WTC11 (cell line): ENCODE measurements at regions not wholly inside any gene's neighbourhood (a gene's known extent, or its start where the extent isn't known, plus 50 kb on each side); places are given as distances from the start of the nearest gene placed in this dataset.

Source experiments
- ESRRA ChIP-seq: sonication (generic); formaldehyde crosslinking; IDR thresholded peaks from 2 replicates; pipeline ENCODE4 v1.8.1; 2022; ENCODE audit warnings: mild to moderate bottlenecking, missing genetic modification reagents, borderline replicate concordance
- MAX ChIP-seq: sonication (generic); formaldehyde crosslinking; IDR thresholded peaks from 2 replicates; pipeline ENCODE4 v1.8.0; 2022; ENCODE audit warnings: mild to moderate bottlenecking, missing genetic modification reagents
- MLX ChIP-seq: sonication (generic); formaldehyde crosslinking; IDR thresholded peaks from 2 replicates; pipeline ENCODE4 v1.8.1; 2023; ENCODE audit warnings: mild to moderate bottlenecking, missing genetic modification reagents, moderate library complexity
- ZBTB21 ChIP-seq: sonication (generic); formaldehyde crosslinking; IDR thresholded peaks from 2 replicates; pipeline ENCODE4 v1.8.1; 2023; ENCODE audit warnings: mild to moderate bottlenecking, missing genetic modification reagents, borderline replicate concordance
- TF ChIP-seq, protein P1 (sequence below): fragments of 200-600 bp; IDR thresholded peaks from 2 replicates; pipeline ENCODE4 v1.8.0; 2022; ENCODE audit warnings: antibody characterized with exemption
- TF ChIP-seq, protein P2 (sequence below): sonication (generic); formaldehyde crosslinking; IDR thresholded peaks from 2 replicates; pipeline ENCODE4 v1.8.1; 2022; ENCODE audit warnings: low read depth, mild to moderate bottlenecking, moderate library complexity, missing genetic modification reagents, borderline replicate concordance
- TF ChIP-seq, protein P3 (sequence below): sonication (generic); formaldehyde crosslinking; conservative IDR thresholded peaks from 2 replicates; pipeline ENCODE4 v1.8.1; 2022; ENCODE audit warnings: mild to moderate bottlenecking, missing genetic modification reagents

DNA sequence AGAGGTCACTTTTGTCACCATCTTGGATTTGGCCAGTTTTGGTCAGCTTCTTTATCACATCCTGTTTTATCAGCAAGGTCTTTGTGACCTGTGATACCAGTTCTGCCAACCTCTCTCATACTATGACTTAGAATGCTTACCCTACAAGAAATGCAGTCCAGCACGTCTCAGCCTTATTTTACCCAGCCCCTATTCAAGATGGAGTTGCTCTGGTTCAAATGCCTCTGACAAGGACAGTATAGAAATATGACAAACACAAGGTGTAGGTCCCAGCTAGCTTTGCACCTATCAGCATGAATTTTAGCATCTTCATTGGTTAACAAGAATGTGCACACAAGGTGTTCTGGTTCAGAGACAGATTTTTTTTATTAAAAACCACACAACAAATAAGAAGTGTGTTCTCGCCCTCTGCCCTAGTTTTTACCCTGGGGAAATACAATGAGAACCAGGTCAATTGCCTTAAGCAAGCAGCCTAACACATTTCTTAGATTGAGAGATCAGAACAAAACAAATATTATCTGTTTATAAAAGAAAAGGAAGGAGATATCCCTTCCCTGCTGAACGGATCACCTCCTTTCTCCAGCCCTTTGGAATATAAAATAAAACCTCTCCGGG lies 962.3 kb upstream of the PRKX start:
- TF ChIP-seq, protein P1, sequence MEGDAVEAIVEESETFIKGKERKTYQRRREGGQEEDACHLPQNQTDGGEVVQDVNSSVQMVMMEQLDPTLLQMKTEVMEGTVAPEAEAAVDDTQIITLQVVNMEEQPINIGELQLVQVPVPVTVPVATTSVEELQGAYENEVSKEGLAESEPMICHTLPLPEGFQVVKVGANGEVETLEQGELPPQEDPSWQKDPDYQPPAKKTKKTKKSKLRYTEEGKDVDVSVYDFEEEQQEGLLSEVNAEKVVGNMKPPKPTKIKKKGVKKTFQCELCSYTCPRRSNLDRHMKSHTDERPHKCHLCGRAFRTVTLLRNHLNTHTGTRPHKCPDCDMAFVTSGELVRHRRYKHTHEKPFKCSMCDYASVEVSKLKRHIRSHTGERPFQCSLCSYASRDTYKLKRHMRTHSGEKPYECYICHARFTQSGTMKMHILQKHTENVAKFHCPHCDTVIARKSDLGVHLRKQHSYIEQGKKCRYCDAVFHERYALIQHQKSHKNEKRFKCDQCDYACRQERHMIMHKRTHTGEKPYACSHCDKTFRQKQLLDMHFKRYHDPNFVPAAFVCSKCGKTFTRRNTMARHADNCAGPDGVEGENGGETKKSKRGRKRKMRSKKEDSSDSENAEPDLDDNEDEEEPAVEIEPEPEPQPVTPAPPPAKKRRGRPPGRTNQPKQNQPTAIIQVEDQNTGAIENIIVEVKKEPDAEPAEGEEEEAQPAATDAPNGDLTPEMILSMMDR, result no peak
- TF ChIP-seq MLX (CRISPR knock-in tag), result no peak
- TF ChIP-seq, protein P2, sequence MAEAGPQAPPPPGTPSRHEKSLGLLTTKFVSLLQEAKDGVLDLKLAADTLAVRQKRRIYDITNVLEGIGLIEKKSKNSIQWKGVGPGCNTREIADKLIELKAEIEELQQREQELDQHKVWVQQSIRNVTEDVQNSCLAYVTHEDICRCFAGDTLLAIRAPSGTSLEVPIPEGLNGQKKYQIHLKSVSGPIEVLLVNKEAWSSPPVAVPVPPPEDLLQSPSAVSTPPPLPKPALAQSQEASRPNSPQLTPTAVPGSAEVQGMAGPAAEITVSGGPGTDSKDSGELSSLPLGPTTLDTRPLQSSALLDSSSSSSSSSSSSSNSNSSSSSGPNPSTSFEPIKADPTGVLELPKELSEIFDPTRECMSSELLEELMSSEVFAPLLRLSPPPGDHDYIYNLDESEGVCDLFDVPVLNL (CRISPR knock-in tag), result no peak
- TF ChIP-seq, protein P3, sequence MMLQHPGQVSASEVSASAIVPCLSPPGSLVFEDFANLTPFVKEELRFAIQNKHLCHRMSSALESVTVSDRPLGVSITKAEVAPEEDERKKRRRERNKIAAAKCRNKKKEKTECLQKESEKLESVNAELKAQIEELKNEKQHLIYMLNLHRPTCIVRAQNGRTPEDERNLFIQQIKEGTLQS (CRISPR knock-in tag), result no peak
- TF ChIP-seq MAX (CRISPR knock-in tag), result no peak
- TF ChIP-seq ZBTB21, result no peak
- no peak for TF ChIP-seq ESRRA (CRISPR knock-in tag)
